ENCODE measurements at regions not wholly inside any gene's neighbourhood (a gene's known extent, or its start where the extent isn't known, plus 50 kb on each side); places are given as distances from the start of the nearest gene placed in this dataset.
A peak's percentile ranks its signal among the peaks of the same experiment; 100 is the strongest.

GRCh38 chr16:49081086-49081485 lies 200.6 kb downstream of the CBLN1 start:
- no peak for DNase-seq

DNA sequence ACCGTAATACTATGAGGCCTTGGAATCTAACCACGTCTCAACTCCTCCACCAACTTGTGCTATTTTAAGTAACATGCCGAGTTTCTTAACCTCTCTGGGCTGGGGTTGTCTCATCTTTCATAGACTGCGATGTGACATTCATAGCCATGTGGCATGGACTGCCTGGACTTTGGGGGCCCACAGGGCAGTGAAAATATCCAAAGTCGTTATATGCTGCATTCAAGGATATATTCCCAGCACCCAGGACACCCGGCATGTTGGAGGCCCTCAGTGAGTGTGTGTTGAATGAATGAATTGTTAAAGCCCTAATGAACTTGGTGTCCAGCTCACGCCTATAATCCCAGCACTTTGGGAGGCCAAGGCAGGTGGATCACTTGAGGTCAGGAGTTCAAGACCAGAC lies 203.1 kb downstream of the CBLN1 start:
- no peak for DNase-seq

DNA sequence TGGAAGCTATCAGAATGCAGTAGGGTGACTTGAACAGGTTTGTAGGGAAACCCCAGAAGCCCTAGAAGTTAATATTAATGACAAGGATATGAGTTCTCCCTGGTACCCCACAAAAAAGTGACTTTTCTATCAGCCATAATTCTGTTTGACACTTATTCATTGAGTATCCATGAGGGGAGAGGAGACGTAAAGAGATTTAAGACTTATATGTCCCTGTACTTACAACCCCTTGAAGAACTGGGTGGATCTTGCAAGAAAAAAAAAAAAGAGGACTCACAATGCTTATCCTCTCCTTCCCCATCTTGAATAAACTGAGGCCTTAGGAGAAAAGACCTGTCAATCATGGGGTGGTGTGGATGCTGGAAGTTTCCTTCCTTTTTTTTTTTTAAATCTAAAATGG lies 203.5 kb downstream of the CBLN1 start:
- DNase-seq, result no peak

DNA sequence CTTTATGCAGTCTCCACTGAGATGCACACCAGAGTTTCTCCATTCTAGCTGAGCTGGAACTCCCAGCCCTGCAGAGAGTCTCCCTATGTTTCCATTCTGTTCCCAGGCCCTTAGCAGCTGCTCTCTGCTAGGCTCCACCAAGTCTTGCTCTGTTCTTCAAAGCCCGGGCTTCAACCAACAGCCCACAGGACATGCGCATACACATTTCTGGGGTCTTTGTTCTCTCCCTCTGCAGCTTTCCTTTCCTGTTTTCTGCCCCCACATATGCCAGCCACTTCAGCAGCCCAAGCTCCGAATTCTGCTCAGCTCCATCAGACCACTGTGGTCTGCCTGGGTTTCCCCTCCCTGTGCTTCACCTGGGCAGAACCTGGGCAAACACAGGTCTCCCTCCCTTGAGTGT lies 205.9 kb downstream of the CBLN1 start:
- DNase-seq, result no peak

GRCh38 chr16:49068224-49068623 lies 213.4 kb downstream of the CBLN1 start:
- no peak for DNase-seq

GRCh38 chr16:49067776-49068175 lies 213.9 kb downstream of the CBLN1 start:
- no peak for DNase-seq

DNA sequence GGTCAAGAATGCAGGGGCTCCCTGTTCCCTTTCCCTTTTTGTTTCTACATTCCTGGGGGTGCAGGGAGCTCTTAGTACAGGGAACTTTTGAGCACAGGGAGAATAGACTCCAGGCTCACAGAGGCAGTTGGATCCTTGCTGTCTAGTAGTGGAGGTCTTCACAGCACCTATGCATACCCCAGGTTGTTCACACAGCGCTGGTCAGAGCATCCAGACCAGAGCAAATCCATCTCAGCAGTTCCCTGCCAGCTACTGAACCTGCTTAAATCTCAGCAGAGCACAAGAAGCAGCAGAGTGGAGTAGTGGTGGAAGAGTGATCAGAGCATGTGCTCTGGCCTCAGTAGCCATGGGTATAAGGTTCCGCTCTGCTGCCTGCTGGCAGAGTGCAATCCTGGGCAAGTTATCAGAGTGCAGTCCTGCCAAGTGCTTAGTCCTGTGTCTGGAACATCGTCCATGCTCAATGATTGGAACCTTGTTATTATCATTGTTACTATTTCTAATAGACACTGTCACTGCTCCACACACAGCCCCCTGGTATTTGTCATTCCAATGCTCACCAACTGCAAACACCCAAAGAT lies 220.4 kb downstream of the CBLN1 start:
- no peak for DNase-seq

GRCh38 chr16:49060728-49061127 lies 220.9 kb downstream of the CBLN1 start:
- DNase-seq, result no peak

DNA sequence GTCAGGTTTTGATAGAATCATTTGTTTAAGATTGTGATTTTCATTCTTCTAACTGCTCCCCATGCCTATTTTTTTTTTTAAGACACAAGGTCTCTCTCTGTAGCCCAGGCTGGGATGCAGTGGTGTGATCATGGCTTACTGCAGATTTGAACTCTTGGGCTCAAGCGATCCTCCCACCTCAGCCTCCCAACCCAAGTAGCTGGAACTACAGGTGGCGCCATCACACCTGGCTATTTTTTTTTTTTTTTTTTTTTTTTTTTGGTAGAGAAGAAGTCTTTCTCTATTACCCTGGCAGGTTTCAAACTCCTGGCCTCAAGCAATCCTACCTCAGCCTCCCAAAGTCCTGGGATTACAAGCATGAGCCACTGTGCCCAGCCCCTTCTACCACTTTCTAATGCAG lies 223.3 kb downstream of the CBLN1 start:
- no peak for DNase-seq

DNA sequence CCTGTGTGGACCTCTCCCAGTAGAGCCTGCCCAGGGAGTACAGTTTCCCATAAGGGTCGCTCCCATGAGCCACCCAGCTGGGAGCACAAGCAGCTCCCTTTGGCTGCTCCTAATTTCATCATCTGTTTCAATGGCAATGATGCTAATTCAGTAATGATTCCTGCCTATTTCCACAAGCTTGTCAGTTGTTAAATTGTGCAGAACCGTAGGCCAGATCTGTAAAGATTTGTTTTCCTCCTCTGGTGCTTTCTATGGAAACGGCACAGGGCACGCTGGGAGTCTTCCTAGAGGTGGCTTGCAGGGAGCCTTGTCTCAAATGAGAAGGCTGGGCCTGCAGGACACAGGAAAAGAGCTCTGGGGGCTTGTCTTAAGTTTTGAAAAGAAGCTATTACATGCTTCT lies 223.7 kb downstream of the CBLN1 start:
- DNase-seq, result no peak

- no peak for DNase-seq
Observed at GRCh38 chr16:49057391-49057790, 224.2 kb downstream of the CBLN1 start.

DNA sequence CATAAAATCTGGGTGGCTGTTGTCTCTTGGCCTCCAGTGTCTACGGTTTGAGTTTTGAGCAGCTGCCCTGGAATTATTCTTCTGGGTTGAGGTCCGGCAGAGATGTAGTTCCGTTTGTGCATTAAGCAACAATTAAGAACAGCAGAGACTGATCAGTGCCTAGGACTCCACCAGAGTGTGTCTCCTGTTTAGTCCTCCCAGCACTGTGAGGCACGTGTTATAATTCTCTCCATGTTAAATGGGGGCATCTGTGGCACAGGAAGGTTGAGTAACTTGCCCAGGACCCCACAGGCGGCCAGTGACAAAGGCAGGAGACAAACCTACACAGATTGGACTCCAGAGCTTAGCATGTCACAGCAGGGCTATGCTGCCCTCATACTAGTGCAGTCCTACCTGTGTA lies 225.1 kb downstream of the CBLN1 start:
- DNase-seq, result no peak

GRCh38 chr16:49055824-49056545 lies 225.7 kb downstream of the CBLN1 start:
- DNase-seq, result no peak

DNA sequence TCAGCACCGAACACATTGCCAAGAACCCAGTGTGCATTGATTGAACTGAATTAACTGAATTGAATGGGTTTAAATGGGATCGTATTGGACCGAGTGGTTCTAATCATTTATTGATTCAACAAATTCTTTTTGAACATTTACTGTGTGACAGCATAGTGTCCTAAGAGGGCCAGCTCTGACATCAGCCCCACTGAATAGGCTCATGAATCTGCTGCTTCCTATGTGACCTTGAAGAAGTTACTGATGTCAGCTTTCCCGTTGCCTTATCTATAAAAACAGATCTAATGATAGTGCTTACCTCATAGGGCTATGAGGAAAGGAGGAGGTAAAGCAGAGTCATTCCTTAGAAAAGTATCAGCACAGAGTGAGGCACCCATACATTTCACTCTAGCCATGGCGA lies 226.3 kb downstream of the CBLN1 start:
- DNase-seq, result no peak

DNA sequence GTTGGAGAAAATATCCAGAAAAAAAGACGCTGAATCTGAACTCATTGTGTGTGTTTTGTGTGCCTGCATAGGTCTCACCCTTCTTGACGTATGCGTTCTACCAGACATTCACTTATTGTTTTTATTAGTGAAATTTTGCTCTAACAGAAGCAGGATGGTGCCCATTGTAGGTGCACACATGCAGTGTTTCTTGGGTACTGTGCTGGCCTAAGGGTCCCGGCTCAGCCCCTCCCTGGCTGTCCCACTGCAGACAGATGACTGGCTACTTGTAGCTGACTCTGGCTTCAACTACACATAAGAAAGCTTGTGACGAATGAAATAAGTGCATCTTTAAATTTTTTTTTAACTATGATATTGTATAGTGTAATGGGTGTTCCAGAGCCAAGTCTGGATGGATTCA lies 227.0 kb downstream of the CBLN1 start:
- no peak for DNase-seq

GRCh38 chr16:49052846-49053245 lies 228.8 kb downstream of the CBLN1 start:
- DNase-seq, result no peak

DNA sequence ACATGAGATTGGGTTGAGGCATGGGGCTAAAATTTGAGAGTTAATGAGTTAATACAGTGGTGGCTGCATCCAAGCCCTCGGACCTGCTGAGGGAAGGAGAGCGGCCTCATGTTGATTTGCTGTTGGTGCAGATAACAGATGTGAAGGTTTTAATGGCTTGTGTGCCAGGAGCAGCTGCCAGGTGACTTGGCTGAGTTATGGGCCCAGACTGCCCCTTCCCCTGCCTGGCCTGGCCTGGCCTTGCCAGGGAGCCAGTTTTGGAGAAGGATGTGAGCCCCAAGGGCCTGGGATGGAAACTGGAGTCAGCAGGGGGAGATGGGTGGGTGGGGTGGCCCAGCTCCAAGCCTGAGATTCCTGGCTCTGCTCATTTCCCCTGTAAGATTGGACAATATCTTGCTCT lies 230.1 kb downstream of the CBLN1 start:
- DNase-seq, result no peak

DNA sequence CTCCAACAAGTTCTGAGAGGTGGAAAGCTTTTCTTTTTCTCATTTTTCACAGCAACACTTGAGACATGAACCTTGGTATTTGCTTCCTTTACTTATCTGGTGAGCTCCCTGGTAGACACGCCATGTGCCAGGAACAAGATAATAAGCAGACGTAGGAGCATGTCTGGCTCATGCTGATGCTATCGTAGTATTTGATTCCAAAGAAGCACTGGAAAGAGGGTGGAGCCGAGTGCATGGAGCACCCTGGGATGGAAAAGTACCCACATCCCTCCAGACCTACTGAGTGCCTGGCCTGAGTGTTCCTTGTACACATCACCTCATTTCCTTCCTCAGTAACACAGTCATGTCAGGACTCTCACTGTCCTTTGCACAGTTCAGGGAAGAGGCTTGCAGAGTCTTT lies 231.0 kb downstream of the CBLN1 start:
- no peak for DNase-seq

GRCh38 chr16:49049644-49050043 lies 232.0 kb downstream of the CBLN1 start:
- no peak for DNase-seq

GRCh38 chr16:49049191-49049590 lies 232.4 kb downstream of the CBLN1 start:
- peak in 23 of 56 donors; percentile 2 to 52 (median 16) for DNase-seq

- DNase-seq, result peak in 29 of 56 donors; percentile 2 to 68 (median 32)
Observed at GRCh38 chr16:49048557-49048956, 233.1 kb downstream of the CBLN1 start.

DNA sequence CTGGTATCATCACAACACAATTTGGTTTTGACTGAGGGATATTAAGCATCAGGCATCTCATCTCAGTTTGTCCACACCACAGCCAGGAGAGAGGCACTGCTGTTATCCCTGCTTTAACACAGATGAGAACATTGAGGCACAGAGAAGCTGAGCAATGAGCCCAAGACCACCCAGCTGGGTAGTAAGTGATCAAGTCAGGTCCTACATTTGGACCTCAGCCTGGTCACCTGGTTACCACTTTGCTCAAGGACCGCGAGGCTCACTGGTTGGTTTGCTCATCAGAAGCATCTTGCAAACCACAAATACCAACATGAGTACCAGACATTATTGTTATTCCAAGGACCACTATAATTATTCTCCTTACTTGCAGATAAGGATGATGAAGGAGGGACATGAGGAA lies 245.5 kb downstream of the CBLN1 start:
- DNase-seq, result no peak

GRCh38 chr16:49027420-49027819 lies 254.2 kb downstream of the CBLN1 start:
- DNase-seq, result no peak

All from amygdala (tissue), 56 donors.